Hepatocyte (in vitro differentiated cells): ENCODE measurements at regions not wholly inside any gene's neighbourhood (a gene's known extent, or its start where the extent isn't known, plus 50 kb on each side); places are given as distances from the start of the nearest gene placed in this dataset.

Source experiments
- CTCF ChIP-seq: fragments of 200-600 bp; sonication (generic); IDR thresholded peaks from 2 replicates; pipeline ENCODE4 v1.5.1; 2016; ENCODE audit warnings: antibody characterized with exemption, mild to moderate bottlenecking; ENCODE audit not compliant: poor library complexity
- EZH2phosphoT487 ChIP-seq: fragments of 200-600 bp; sonication (generic); IDR thresholded peaks from one replicate; pipeline ENCODE4 v1.6.1; 2018; ENCODE audit warnings: antibody characterized with exemption, mild to moderate bottlenecking, low read depth, moderate library complexity; ENCODE audit not compliant: unreplicated experiment, severe bottlenecking

DNA sequence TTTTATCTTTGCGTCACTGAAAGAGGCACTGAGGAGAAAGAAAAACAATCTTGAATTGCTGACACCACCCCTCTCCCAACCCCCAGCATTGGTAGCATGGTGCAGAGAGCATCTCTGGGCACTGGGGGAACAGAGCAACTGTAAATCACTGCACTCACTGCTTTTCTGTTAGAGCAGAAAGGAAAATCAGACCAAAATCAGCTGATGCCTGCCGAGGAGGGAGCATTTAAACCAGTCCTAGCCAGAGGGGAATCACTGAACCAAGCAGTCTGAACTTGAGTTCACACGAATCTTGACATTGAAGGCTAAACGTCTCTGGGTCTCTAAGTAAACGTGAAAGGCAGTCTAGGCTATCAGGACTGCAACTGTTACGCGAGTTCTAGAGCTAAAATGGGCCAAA is 205.8 kb downstream of the SPANXN4 start:
- TF ChIP-seq CTCF (no peak), EZH2phosphoT487 (no peak)
